Hepatocyte (in vitro differentiated cells): ENCODE measurements at regions not wholly inside any gene's neighbourhood (a gene's known extent, or its start where the extent isn't known, plus 50 kb on each side); places are given as distances from the start of the nearest gene placed in this dataset.

ENCODE experiments used
- DNase-seq: peaks from one replicate; pipeline ENCODE4 v3.0.0-alpha.2; 2016; ENCODE audit warnings: low spot score
- H2AFZ ChIP-seq: fragments of 200-600 bp; sonication (generic); 2 replicates; pipeline ENCODE4 v1.6.0; 2016; ENCODE audit warnings: antibody characterized with exemption, mild to moderate bottlenecking
- H3K27ac ChIP-seq: fragments of 200-600 bp; sonication (generic); 2 replicates; pipeline ENCODE4 v1.5.1; 2016; ENCODE audit warnings: mild to moderate bottlenecking
- H3K27me3 ChIP-seq: fragments of 200-600 bp; sonication (generic); 2 replicates; pipeline ENCODE4 v1.6.1; 2016
- H3K36me3 ChIP-seq: fragments of 200-600 bp; sonication (generic); replicated peaks from 2 replicates; pipeline ENCODE4 v1.5.1; 2016; ENCODE audit warnings: low read depth; ENCODE audit not compliant: insufficient read depth
- H3K4me1 ChIP-seq: fragments of 200-600 bp; sonication (generic); 2 replicates; pipeline ENCODE4 v1.5.1; 2016; ENCODE audit warnings: mild to moderate bottlenecking, moderate library complexity; ENCODE audit not compliant: insufficient read depth
- H3K4me2 ChIP-seq: fragments of 200-600 bp; sonication (generic); 2 replicates; pipeline ENCODE4 v1.6.0; 2016
- H3K4me3 ChIP-seq: fragments of 200-600 bp; sonication (generic); 2 replicates; pipeline ENCODE4 v1.5.1; 2016; ENCODE audit warnings: mild to moderate bottlenecking
- H3K79me2 ChIP-seq: fragments of 200-600 bp; sonication (generic); 2 replicates; pipeline ENCODE4 v1.6.0; 2017; ENCODE audit warnings: mild to moderate bottlenecking
- H3K9me2 ChIP-seq: fragments of 200-600 bp; sonication (generic); replicated peaks from 2 replicates; pipeline ENCODE4 v1.6.0; 2017; ENCODE audit warnings: mild to moderate bottlenecking; ENCODE audit not compliant: insufficient read depth
- H3K9me3 ChIP-seq: fragments of 200-600 bp; sonication (generic); 2 replicates; pipeline ENCODE4 v1.5.1; 2016; ENCODE audit warnings: low read depth, mild to moderate bottlenecking
- H4K20me1 ChIP-seq: fragments of 200-600 bp; sonication (generic); 2 replicates; pipeline ENCODE4 v1.6.0; 2016; ENCODE audit warnings: mild to moderate bottlenecking; ENCODE audit not compliant: insufficient read depth, poor library complexity, severe bottlenecking
- CTCF ChIP-seq: fragments of 200-600 bp; sonication (generic); IDR thresholded peaks from 2 replicates; pipeline ENCODE4 v1.5.1; 2016; ENCODE audit warnings: antibody characterized with exemption, mild to moderate bottlenecking; ENCODE audit not compliant: poor library complexity
- EZH2 ChIP-seq: fragments of 200-600 bp; sonication (generic); IDR thresholded peaks from 2 replicates; pipeline ENCODE4 v1.6.1; 2016; ENCODE audit warnings: antibody characterized with exemption, mild to moderate bottlenecking, borderline replicate concordance
- EZH2phosphoT487 ChIP-seq: fragments of 200-600 bp; sonication (generic); IDR thresholded peaks from one replicate; pipeline ENCODE4 v1.6.1; 2018; ENCODE audit warnings: antibody characterized with exemption, mild to moderate bottlenecking, low read depth, moderate library complexity; ENCODE audit not compliant: unreplicated experiment, severe bottlenecking
- WGBS: methylation state at CpG from one replicate; pipeline ENCODE4 v1.1.6; 2016; ENCODE audit warnings: low lambda C conversion rate; ENCODE audit errors: missing lambda C conversion rate; 5-methylcytosine and 5-hydroxymethylcytosine counted together

- Histone ChIP-seq H3K4me3 (no peak overlapping the region), H3K27me3 (no peaks in the 10 kb centered on the region), H3K9me2 (no peaks in the 10 kb centered on the region), H4K20me1 (no peaks in the 10 kb centered on the region), H3K4me1 (no peaks in the 10 kb centered on the region), H2AFZ (no peak overlapping the region), H3K27ac (no peak overlapping the region), H3K4me2 (no peak overlapping the region), H3K9me3 (no peaks in the 10 kb centered on the region), H3K79me2 (no peaks in the 10 kb centered on the region), H3K36me3 (no peaks in the 10 kb centered on the region)
- no peak for TF ChIP-seq EZH2
- TF ChIP-seq CTCF: no peak
- no peak for TF ChIP-seq EZH2phosphoT487
- DNase-seq: no peak
- 94% methylated on average over 4 of the region's 4 CpGs for WGBS
These were observed 78.3 kb downstream of the POLR1D start for GRCh38 chr13:27699952-27700351.

GRCh38 chr13:27704681-27705080, 83.0 kb downstream of the POLR1D start:
- TF ChIP-seq EZH2: no peak
- no peak overlapping the region for H3K4me2 ChIP-seq
- H3K27me3 ChIP-seq: peaks cover 3% of the 10 kb centered on the region
- no peak for DNase-seq
- H3K36me3 ChIP-seq: no peaks in the 10 kb centered on the region
- WGBS: 87% methylated on average over 2 of the region's 2 CpGs
- no peaks in the 10 kb centered on the region for H3K4me1 ChIP-seq
- H3K4me3 ChIP-seq: no peak overlapping the region
- H4K20me1 ChIP-seq: no peaks in the 10 kb centered on the region
- H2AFZ ChIP-seq: no peak overlapping the region
- H3K9me2 ChIP-seq: no peaks in the 10 kb centered on the region
- no peaks in the 10 kb centered on the region for H3K79me2 ChIP-seq
- no peak overlapping the region for H3K27ac ChIP-seq
- H3K9me3 ChIP-seq: no peaks in the 10 kb centered on the region

- Histone ChIP-seq H3K4me3 (no peak overlapping the region), H2AFZ (no peak overlapping the region), H3K9me3 (no peaks in the 10 kb centered on the region), H3K4me1 (no peaks in the 10 kb centered on the region), H3K79me2 (no peaks in the 10 kb centered on the region), H3K27ac (no peak overlapping the region), H3K4me2 (no peak overlapping the region), H4K20me1 (no peaks in the 10 kb centered on the region), H3K9me2 (no peaks in the 10 kb centered on the region), H3K27me3 (peaks cover 3% of the 10 kb centered on the region), H3K36me3 (no peaks in the 10 kb centered on the region)
- TF ChIP-seq EZH2phosphoT487 (no peak), EZH2 (no peak), CTCF (no peak)
- no peak for DNase-seq
- WGBS: 77% methylated on average over 9 of the region's 9 CpGs
These were observed 84.0 kb upstream of the GSX1 start for GRCh38 chr13:27708325-27708724.

- Histone ChIP-seq H4K20me1 (no peaks in the 10 kb centered on the region), H3K4me2 (no peak overlapping the region), H3K27ac (no peak overlapping the region), H3K4me3 (no peak overlapping the region), H3K36me3 (no peaks in the 10 kb centered on the region), H3K79me2 (no peaks in the 10 kb centered on the region), H3K9me3 (no peaks in the 10 kb centered on the region), H3K27me3 (peaks cover 3% of the 10 kb centered on the region), H3K4me1 (no peaks in the 10 kb centered on the region), H2AFZ (no peak overlapping the region), H3K9me2 (no peaks in the 10 kb centered on the region)
- no peak for DNase-seq
- TF ChIP-seq EZH2phosphoT487: no peak
- no peak for TF ChIP-seq CTCF
- TF ChIP-seq EZH2: no peak
- WGBS: 43% methylated on average over 1 of the region's 1 CpG
These were observed 82.5 kb upstream of the GSX1 start for GRCh38 chr13:27709779-27710178.
